HG03469 (cell line): ENCODE measurements at regions not wholly inside any gene's neighbourhood (a gene's known extent, or its start where the extent isn't known, plus 50 kb on each side); places are given as distances from the start of the nearest gene placed in this dataset.
"Not testable (repeated sequence)": the region's sequence is repeated elsewhere in the genome, so short reads cannot be mapped to it uniquely, and the experiment has no call there.

Experiments
- ATAC-seq: cut with Tn5 transposase; IDR thresholded peaks from one replicate; pipeline ENCODE4 v1.9.1; 2021; ENCODE audit warnings: mild to moderate bottlenecking, moderate library complexity, moderate number of reproducible peaks; ENCODE audit not compliant: unreplicated experiment

DNA sequence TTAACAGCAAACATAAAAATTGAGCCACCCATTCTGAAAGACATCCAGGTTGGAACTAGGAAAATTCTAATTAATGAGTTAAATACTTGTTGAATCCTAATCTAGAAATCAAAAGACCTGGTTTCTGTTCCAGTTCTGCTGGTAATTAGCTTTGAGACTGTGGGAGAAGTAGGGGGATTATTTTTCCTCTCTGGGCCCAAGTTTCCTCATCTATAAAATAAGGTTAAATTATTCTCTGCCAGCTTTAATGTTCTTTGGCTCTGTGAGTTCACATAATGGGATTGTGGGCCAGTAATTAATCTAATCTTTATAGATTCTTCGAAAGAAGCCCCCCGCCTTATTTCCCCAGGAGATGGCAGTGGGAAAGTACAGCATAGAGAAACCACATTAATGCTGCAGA lies 104.6 kb downstream of the ENC1 start:
- no peak for ATAC-seq

- ATAC-seq, result no peak
These were observed 106.0 kb downstream of the ENC1 start for GRCh38 chr5:74534397-74535129.

- ATAC-seq, result no peak
These were observed 110.0 kb downstream of the ENC1 start for GRCh38 chr5:74530326-74531050.

DNA sequence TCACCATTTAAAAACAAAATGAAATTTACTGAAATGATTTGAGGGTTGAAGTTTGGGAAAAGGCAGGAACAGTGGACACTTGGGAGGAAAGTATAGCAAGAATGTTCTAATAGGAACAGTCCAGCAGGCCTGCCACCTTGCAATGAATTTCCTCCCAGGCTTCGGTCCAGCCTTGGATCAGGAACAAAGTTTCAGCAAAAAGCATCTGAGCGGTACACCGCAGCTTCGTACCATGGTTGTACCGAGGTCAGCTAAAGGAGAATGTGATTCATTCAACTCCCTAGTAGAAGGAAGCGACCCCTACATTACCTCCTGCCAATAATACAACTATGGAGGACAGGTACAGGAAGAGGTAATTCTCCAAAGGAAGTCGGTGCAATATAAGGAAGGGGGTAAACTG lies 111.4 kb downstream of the ENC1 start:
- no peak for ATAC-seq

DNA sequence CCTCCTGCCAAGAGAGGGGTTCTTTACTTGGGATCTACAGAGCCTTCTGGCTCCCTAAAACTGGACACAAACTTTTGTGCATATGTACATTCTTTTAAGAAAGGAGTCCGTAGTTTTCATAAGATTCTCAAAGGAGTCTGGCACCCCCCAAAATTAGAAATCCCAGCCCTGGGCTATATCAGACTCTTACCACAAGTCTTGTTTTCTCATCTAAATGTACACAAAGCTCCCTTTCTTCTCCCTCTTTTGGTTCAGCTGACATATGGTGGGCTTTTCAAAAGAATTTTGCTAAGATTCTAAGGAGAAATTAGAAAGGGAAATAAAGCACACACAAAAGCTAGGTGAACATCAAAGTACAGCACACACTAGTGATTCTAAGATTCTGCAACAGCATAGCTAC lies 114.4 kb downstream of the ENC1 start:
- ATAC-seq, result no peak

DNA sequence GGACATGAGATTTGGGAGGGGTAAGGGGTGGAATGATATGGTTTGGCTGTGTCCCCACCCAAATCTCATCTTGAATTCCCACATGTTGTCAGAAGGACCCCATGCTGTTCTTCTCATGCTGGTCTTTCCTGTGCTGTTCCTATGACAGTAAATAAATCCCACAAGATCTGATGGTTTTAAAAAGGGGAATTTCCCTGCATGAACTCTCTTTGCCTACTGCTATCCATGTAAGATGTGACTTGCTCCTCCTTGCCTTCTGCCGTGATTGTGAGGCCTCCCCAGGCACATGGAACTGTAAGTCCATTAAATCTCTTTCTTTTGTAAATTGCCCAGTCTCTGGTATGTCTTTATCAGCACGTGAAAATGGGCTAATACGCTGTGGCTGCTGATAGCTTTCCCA lies 115.8 kb downstream of the ENC1 start:
- ATAC-seq, result not testable (repeated sequence)

- ATAC-seq, result not testable (repeated sequence)
These were observed 116.8 kb downstream of the ENC1 start for GRCh38 chr5:74523698-74524097.

DNA sequence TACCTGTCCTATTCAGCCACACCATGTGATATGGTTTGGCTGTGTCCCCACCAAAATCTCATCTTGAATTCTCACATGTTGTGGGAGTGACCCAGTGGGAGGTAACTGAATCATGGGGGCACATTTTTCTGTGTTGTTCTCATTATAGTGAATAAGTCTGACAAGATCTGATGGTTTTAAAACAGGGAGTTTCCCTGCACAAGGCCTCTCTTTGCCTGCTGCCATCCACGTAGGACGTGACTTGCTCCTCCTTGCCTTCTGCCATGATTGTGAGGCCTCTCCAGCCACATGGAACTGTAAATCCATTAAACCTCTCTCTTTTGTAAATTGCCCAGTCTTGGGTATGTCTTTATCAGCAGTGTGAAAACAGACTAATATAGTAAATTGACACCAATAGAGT lies 117.7 kb downstream of the ENC1 start:
- not testable (repeated sequence) for ATAC-seq

DNA sequence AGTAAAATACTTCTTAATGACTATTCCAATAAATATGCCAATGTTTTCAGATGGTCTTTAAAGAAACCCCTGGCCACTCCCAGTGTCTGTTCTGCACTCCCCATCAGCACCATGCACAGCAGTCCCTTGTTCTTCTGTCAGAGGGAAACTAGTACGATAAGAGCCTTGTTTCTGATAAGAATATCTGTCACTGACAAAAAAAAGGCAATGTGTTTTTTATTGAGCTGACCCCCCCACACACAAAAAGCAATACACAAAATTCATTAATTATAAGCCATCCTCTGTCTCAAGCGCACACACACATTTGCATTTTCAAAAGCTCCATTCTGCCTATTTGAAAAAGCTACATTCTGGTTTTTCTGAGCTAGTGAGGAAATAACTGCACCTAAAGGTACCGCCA lies 119.1 kb downstream of the ENC1 start:
- no peak for ATAC-seq

- ATAC-seq, result no peak
These were observed 120.8 kb downstream of the ENC1 start for GRCh38 chr5:74519679-74520078.

GRCh38 chr5:74519161-74519571 lies 121.4 kb downstream of the ENC1 start:
- no peak for ATAC-seq

DNA sequence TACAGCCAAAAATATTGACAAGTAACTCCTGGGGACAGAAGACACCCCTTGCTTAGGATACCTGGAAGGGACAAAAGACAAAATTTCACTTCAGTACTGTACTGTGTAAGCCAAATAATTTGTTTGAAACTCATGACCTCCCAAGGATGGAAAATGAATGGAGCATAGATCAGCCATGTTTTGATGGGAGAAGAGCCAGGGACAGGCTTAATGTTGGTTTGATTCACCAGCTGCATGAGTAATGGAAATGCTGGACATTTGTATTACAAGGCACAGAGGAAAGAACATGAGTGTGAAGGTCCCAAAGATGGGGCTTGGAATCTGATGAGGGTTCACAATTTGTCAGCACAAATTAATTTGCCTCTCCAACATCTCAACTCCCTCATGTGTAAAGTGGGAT lies 122.8 kb downstream of the ENC1 start:
- no peak for ATAC-seq

- no peak for ATAC-seq
These were observed 124.3 kb downstream of the ENC1 start for GRCh38 chr5:74516211-74516636.

- no peak for ATAC-seq
These were observed 125.5 kb downstream of the ENC1 start for GRCh38 chr5:74514888-74515551.

- ATAC-seq, result not testable (repeated sequence)
These were observed 128.8 kb downstream of the ENC1 start for GRCh38 chr5:74511770-74512169.

DNA sequence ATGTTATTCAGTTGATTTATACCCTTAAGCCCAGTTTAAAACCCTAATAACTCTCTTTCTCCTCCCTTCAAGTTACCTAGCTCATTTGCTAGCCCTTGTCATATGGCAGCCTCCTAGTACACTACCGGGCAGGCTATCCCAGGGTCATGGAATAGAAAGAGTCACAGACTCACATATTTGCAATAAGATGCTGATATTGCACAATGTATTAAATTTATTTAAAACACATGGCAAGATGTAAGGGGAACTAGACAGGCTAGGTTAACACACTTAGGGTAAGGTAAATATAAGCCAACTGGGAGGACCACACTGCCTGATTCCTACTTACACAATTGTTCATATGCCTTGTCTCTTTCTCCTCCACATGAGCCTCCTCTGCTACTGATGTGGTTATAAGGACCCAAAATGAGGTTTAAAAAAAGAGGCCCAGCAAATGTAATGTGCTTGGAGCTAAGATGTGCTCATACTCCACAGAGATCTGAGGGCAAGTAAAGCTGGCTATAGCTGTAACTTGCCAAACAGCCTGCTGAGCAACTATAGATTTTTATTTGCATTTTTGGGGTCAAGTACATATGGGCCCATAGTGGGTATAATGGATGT lies 130.0 kb downstream of the ENC1 start:
- no peak for ATAC-seq

DNA sequence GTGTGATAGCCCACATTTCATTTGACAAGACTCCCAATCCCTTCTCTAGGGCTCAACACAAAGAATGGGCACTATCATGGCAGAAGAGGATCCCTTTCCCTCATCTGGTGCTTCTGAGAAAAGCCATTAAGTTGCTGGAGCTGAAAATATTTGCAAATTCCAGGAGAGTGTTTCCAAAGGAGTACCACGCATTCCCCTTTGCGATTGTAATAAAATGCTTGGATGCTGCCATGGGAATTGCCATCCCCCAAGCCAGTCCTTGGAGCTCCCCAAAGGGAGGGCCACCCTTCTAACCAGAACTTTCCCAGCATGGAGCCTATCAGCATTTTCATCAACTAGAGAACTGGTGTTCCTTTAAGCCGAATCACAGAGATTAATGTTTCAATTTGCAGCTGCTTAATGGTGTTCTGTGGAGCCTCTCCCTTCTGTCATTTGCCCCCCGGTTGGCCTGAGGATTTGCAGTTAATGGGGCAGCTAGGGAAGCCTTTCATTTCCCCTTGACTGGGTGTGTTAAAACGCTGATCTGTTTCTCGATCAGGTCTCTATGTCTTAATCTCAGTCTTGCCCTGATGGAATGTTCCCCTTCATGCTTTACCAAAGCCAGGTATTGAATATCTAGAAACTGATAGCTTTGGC lies 133.0 kb downstream of the ENC1 start:
- ATAC-seq, result no peak

GRCh38 chr5:74506119-74506518 lies 134.4 kb downstream of the ENC1 start:
- ATAC-seq, result no peak

DNA sequence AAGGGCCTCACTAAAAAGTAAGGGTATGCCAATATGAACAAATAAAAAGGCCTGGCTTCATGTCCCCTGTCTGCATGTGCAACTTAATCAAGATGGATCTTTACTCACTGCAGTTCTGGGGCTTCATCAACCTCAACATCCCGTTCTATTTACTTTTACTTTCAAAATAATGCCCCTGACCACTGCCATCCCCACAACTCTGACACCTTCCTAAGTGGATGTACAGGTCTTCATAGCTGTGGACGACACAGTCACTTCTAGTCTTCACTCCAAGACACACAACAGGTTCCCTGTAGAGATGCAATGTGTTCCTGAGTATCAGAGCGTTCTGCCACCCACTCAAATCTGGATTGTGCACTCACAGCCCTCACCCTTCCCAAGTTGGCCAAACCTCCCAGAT lies 136.1 kb downstream of the ENC1 start:
- no peak for ATAC-seq

DNA sequence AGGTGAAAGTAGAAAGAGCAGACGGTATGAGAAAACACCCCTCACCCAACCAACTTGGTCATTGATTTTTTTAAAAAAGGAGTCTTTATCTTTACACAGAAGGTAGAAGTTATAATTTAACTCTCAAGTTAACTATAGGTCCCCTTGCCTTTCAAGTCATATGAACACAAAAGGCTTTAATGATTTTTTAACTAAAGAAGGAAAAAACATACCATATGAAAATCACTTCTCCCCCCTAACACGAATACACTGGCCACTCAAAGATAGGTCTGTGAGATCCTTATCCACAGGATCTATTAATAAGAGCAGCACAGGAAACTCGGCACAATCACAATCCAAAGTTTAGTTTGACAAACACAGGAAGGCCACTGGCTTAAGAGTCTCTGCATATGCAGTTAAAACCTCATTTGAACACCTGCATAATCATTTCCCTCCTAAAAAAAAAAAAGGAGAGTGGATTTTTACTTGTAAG lies 138.0 kb downstream of the ENC1 start:
- no peak for ATAC-seq
